ENCODE measurements at regions not wholly inside any gene's neighbourhood (a gene's known extent, or its start where the extent isn't known, plus 50 kb on each side); places are given as distances from the start of the nearest gene placed in this dataset.
"Not testable (repeated sequence)": the region's sequence is repeated elsewhere in the genome, so short reads cannot be mapped to it uniquely, and the experiment has no call there.

DNA sequence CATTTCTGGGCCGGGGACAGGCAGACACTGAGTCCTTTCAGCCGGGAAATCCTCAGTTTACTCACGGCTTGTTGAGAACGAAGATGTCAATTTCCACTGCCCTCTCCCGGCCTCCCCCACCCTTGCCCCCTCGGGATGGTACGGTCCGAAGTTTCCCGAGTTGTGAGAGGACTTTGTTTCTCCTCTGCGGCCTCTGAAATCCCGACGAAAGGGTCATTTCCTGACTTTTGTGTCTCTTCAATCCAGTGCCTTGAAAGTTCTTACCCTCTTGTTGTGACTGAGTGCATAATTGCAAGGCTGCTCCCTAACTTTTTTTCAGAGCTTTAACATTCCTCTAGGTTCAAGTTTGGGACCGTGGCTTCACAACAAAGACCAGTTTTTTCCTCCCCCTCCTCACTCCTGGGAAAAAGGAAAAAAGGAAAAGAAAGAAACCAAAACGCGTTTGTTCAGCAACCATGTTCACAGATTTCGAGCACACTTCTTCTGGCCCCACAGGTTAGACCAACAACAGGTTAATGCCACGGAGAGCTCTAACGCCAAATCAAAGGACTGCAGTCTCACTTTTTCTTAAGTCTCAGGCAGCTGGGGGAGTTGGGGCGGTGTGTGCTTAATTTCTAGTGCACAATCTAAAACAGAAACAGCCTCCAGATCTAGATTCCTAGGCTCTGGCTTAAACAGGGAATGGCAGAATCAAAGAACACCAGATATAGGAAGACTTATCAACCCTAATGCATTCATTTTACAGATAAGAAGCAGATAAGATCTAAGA, 138.9 kb downstream of the TMCO5A start:
- DNase-seq (ENCODE audit: low spot score) = no peak

- DNase-seq (ENCODE audit: low spot score) = no peak
Observed at GRCh38 chr15:38074029-38074428, 139.6 kb downstream of the TMCO5A start.

DNA sequence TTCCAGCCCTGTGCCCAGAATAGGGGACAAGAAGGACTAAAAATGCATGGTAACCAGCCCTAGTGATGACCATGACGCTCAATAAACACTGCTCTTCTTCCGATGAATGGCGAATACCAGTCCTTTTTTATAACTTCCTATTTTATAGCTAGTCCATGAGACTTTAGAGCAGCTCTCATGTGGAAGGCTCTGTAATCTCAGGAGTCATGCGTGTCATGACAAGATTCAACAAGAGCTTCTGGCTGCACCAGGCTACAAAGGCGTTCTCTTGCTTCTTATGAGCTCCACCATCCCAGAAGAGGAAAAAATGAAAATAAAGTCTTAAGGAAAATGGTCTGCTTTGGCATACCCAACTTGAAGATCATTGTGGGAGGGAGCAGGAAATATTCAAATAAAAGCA, 141.0 kb downstream of the TMCO5A start:
- DNase-seq (ENCODE audit: low spot score) = no peak

DNA sequence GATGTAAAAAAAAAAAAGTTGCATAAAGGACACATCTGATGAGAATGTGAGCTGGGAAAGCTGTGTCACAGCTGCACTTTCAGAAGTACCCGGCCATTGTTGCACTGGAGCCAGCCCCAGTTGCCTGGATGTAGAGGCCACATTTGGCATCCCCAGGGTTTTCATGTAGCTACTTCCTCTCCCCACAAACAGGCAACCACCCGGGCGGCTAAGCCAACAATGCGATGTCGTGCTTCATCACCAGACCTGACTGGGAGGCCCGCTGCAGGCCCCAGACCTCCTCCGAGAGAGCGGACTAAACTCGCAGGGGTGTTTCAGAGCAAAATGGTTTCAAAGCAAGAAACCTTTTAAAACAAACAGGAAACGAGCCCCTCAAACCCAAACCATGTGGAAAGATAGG, 142.3 kb downstream of the TMCO5A start:
- no peak for DNase-seq (ENCODE audit: low spot score)

DNA sequence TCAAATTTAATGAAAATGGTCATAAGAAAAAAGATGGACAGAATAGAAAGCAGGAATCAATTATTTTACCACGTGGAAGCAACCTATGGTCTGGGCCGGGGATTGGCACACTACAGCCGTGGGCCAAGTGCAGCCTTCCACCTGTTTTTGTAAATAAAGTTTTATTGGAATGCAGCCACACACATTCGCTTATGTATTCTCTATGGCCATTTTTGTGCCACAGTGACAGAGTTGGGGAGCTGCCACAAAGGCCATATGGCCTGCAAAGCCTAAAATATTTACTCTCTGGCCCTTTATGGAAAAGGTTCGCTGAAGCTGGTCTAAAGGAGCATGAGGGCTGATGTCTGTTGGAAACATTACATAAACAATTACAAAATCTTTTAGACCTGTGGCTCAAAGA, 144.8 kb downstream of the TMCO5A start:
- no peak for DNase-seq (ENCODE audit: low spot score)

DNA sequence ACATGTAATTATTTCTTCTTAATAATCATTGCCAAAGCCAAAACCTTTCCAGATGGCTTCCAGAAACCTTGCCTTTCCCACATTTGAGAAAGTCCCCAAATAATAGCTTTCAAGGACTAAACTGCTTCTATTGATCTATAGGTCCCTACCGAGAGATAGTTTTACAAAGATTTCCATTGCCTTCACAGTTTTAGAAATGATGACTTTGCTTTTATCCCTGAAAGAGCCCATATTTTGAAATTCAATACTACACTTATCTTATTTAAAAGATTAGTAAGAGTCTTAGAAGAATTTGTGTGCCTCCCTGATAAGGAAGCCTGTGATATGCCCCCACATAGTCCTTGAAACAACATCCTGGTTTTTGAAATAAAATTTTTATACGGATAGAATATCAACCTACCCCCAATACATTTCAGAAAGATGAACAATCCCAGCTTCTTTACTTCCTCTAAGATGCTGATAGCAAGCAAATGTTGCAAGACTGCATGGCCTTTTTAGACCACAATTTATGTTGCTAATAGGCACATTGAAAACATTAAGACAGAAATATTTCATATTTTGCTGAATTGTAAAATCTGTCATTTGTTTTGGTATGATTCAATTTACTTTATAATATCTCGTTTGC, 146.3 kb downstream of the TMCO5A start:
- no peak for DNase-seq (ENCODE audit: low spot score)

GRCh38 chr15:38084289-38084688, 149.8 kb downstream of the TMCO5A start:
- DNase-seq (ENCODE audit: low spot score) = no peak

- DNase-seq (ENCODE audit: low spot score) = no peak
Observed at GRCh38 chr15:38085114-38085513, 150.7 kb downstream of the TMCO5A start.

GRCh38 chr15:38085931-38086568, 151.6 kb downstream of the TMCO5A start:
- peak; percentile 54 for DNase-seq (ENCODE audit: low spot score)

- no peak for DNase-seq (ENCODE audit: low spot score)
Observed at GRCh38 chr15:38086611-38087010, 152.2 kb downstream of the TMCO5A start.

DNA sequence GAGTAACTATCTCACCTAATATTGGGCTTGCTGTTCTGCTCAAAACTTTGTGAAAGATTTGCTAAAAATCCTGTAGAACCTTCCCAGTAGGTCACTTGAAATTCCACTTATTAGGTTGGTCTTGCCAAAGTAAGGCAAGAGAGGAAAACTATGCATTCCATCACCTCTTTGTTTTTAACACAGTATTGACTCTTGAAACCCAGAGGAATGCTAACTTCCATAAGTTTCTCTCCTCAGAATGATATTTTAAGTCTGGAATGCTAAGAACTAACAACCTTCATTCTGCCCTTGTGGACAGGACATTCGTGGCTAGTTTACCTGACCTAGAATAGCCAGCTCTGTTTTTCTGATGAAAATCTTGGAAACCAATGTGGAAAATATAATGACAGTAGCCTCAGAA, 154.5 kb downstream of the TMCO5A start:
- no peak for DNase-seq (ENCODE audit: low spot score)

- DNase-seq (ENCODE audit: low spot score) = no peak
Observed at GRCh38 chr15:38090223-38090622, 155.8 kb downstream of the TMCO5A start.

DNA sequence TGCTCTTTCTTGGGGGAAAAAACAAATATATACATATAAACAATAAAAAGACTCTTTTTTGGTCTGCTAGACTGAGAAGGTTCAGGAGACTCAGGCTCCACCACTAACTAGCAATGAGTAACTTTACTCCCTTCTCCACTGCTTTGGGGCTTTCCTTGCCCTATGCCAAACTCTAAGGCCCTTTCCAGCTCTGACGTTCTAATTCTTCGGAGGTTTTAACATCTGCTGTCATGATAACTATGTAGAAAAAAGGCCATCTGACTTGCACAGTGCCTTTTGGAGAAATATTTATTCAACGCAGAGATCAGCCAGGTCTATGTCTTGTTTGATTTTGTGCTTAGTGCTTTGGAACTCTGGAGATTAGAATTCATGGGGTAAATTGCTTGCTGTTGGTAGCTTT, 156.2 kb downstream of the TMCO5A start:
- DNase-seq (ENCODE audit: low spot score) = no peak

DNA sequence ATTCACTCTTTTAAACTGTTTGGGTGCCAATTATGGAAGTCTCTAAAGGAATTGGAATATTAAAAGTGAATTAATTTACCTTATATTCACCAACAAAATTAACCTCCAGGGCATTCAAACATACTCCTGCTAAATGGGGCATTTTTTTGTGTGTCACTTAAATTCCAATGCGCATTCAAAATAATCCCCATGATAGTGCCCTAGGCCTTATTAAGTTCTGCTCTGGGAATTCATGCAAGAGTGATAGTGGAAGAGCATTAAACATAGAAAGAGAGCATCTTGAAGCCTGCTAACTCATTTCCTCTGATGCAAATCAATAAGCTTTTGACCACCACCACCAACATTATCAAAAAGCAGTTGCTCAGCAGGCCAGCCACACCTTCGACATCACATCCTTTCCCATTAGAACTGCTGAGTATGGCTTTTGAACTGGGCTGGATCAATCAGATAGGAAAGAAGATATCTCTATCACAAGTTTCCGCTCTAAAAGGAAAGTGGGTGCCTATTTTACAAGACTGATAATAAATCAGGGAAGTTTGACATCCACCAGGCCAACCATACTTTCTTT, 156.7 kb downstream of the TMCO5A start:
- no peak for DNase-seq (ENCODE audit: low spot score)

DNA sequence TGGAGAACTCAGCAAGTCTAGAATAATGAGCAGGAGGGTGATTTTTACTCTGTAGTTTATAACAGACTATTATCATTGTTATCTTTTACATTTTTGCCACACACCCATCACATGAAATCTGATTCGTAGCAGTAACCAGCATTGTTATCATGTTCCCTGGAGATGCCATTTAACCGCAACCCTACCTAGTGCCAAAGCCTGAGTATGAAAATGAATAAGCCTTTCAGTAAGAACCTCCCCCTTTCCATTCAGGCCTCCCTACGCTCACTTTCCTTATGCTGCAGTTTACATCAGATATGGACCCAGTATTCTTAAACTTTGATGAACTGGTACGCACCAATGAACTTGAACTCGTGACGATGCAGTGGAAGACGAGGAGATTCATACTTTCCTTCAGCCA, 158.7 kb upstream of the SPRED1 start:
- DNase-seq (ENCODE audit: low spot score) = no peak

DNA sequence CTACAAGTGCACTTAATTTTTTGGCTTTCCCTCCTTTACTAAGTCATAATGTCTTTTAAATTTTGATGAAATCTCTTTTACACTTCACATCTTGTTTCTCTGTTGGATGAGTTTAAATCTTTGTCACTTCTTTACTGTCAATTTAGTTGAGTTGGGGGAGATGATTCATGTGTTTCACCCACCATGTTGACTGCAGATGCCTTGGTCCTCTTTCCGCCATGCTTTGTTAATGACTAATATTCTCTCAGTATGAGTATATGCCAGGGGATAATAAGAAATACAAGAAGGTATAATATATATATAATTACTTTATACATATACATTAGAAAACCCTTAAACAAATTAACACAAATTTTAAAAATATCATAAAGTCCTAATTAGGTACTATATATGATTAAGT, 149.7 kb upstream of the SPRED1 start:
- no peak for DNase-seq (ENCODE audit: low spot score)

- no peak for DNase-seq (ENCODE audit: low spot score)
Observed at GRCh38 chr15:38103564-38103963, 149.1 kb upstream of the SPRED1 start.

GRCh38 chr15:38111070-38111469, 141.6 kb upstream of the SPRED1 start:
- DNase-seq (ENCODE audit: low spot score) = no peak

GRCh38 chr15:38112406-38112805, 140.2 kb upstream of the SPRED1 start:
- no peak for DNase-seq (ENCODE audit: low spot score)

DNA sequence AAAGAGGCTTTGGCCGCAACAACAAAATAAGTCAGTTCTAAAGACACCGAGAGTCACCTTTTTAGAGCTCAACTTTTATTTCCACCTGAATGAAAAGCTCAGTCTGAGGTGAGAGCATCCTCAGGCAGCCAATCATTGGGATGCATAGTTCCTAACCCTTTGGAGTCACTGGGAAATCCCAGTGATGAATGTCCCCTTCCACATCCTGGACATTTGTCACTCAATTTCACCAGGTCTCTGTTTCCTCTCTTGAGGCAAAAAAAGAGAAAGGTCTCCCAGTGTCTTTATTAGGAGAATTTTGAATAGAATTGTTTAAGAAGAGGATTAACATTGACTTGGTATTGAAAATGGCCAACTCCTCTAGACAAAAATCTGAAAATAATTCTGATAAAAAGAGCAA, 137.5 kb upstream of the SPRED1 start:
- no peak for DNase-seq (ENCODE audit: low spot score)

DNA sequence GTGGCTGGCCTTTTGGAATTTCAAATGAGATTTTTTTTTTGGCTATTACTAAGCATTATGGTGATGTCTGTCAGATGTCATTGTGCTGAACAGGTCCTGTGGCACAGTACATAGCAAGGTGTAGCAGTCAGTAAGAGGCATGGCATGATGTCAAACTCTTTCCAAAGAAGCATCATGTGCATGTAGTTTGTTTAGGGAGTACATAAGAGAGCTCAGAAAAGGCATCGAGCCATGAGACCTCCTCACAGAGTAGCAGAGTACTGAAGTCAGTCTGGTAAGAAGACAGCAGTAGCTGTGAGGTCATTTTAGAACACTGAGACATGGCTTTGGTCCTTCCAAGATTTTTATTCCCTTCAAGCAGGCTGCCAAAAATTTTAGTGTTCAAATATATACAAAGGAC, 134.9 kb upstream of the SPRED1 start:
- no peak for DNase-seq (ENCODE audit: low spot score)

GRCh38 chr15:38119865-38120264, 132.8 kb upstream of the SPRED1 start:
- not testable (repeated sequence) for DNase-seq (ENCODE audit: low spot score)

GRCh38 chr15:38127306-38127771, 125.3 kb upstream of the SPRED1 start:
- no peak for DNase-seq (ENCODE audit: low spot score)

Data from AG08396 (cell line).